GM10248 (cell line): ENCODE measurements at regions not wholly inside any gene's neighbourhood (a gene's known extent, or its start where the extent isn't known, plus 50 kb on each side); places are given as distances from the start of the nearest gene placed in this dataset.

Experiments used
- CTCF ChIA-PET: fragments of 300-600 bp; sonication (Branson Sonifier 250); formaldehyde crosslinking; extraction: SDS; loops from one replicate; lab custom pipeline; 2021; ENCODE audit warnings: antibody characterized with exemption; lab: Yijun Ruan, JAX
- POLR2A ChIA-PET: fragments of 350-650 bp; sonication (Branson Sonifier 250); formaldehyde crosslinking; extraction: SDS; loops from one replicate; lab custom pipeline; 2020; ENCODE audit warnings: antibody characterized with exemption; lab: Yijun Ruan, JAX
- DNase-seq: peaks from one replicate; pipeline ENCODE4 v3.0.0; 2012; ENCODE audit errors: extremely low spot score
- TF ChIP-seq, protein P1 (sequence below): IDR thresholded peaks from 2 replicates; pipeline ENCODE4 v1.5.1; 2012; ENCODE audit warnings: mild to moderate bottlenecking, low read depth; ENCODE audit errors: extremely low read depth, missing control alignments, control extremely low read depth

DNA sequence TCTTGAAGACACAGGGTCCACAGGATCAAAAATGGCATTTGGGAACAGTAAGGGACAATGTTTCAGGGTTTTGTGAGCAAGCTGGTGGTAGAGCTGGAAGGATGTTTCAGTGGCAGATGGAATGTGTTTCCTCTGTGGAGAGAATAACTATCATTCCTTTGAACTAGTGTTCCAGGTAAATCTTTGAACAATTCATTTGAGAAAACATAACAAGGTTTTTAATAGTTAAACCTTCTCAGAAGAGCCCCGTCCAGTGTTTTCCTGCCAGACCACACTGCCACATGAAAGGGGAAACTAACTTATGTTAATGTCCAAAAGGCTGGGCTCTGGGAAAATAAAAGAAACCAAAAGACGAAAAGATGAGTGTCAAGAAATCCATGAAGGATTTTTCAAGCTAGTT, 207.0 kb upstream of the ZNF462 start:
- TF ChIP-seq, protein P1, sequence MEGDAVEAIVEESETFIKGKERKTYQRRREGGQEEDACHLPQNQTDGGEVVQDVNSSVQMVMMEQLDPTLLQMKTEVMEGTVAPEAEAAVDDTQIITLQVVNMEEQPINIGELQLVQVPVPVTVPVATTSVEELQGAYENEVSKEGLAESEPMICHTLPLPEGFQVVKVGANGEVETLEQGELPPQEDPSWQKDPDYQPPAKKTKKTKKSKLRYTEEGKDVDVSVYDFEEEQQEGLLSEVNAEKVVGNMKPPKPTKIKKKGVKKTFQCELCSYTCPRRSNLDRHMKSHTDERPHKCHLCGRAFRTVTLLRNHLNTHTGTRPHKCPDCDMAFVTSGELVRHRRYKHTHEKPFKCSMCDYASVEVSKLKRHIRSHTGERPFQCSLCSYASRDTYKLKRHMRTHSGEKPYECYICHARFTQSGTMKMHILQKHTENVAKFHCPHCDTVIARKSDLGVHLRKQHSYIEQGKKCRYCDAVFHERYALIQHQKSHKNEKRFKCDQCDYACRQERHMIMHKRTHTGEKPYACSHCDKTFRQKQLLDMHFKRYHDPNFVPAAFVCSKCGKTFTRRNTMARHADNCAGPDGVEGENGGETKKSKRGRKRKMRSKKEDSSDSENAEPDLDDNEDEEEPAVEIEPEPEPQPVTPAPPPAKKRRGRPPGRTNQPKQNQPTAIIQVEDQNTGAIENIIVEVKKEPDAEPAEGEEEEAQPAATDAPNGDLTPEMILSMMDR = no peak
- ChIA-PET CTCF (no interaction called here), POLR2A (no interaction called here)
- DNase-seq = no peak

DNA sequence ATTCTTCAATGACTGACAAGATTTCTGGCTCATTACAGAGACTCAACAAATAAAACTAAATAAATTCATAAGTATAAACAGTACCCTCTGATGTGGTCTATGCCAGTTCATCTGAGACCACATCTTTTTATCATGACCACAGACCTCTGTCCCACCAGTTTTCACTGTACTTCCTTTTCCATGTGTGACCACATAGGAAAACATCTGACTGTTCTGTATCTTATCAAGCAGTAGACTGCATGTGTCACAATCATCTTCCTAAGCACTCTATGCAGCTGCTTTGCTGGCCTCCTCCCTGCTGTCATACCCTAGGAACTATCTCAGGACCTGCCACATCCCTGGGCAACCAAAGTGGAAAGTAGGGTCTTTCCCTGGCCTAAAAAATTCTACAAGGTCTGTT, 205.0 kb upstream of the ZNF462 start:
- ChIA-PET POLR2A (no interaction called here), CTCF (no interaction called here)
- DNase-seq = no peak
- TF ChIP-seq, protein P1 = no peak

GRCh38 chr9:106668534-106668933, 194.4 kb upstream of the ZNF462 start:
- no peak for DNase-seq
- POLR2A ChIA-PET = no interaction called here
- TF ChIP-seq, protein P1 = no peak
- CTCF ChIA-PET = no interaction called here

GRCh38 chr9:106669835-106670234, 193.1 kb upstream of the ZNF462 start:
- CTCF ChIA-PET = interaction anchor here (1.3 to 1.6 kb wide), 2 partner anchors 9 kb away, joined by 3 read pairs; no protein-coding TSS in a partner anchor
- POLR2A ChIA-PET = no interaction called here
- TF ChIP-seq, protein P1 = no peak
- DNase-seq = no peak

DNA sequence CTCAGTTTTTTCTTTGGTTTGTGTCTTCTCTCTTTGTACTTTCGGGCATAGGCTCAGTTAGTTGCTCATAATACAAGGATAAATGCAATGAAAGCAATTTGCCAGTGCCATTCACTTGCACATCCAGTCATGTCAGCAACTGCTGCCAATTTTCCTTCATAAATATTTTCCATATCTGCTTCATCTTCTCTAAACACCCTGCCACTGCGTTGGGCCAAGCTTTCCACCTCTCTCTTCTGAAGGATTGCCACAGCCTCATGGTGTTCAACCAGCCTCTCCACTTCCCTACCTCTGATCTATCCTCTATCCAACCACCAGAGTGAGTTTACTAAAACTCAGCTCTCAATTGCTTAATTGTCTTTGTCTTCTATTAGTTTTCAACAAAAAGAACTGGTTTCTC, 192.5 kb upstream of the ZNF462 start:
- POLR2A ChIA-PET = no interaction called here
- CTCF ChIA-PET = interaction anchor here (1.6 kb wide), 1 partner anchor 9 kb away, joined by 3 read pairs; no protein-coding TSS in a partner anchor

DNA sequence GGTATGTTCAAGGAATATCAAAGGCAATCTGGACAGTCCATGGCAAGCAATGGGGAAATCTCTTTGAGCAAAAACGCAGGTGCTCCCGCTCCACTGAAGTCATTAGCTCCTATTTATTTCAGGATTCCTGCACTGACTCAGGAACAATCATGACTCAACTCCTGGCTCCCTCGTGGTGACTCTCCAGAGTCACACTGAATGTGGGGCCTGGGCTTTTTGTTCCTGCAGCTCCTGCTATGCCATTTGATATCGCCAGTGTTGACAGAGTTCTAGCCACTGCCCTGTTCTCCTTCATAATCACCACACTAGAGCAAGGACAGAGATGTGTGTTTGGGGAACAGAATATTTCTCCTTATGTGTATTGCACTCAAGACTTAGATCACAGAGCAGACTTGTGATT, 187.2 kb upstream of the ZNF462 start:
- TF ChIP-seq, protein P1 = no peak
- ChIA-PET CTCF (no interaction called here), POLR2A (no interaction called here)
- DNase-seq = no peak

More for the DNA sequence above, 192.5 kb upstream of the ZNF462 start:
- no peak for DNase-seq
- TF ChIP-seq, protein P1 = no peak

GRCh38 chr9:106677374-106677773, 185.6 kb upstream of the ZNF462 start:
- ChIA-PET POLR2A (no interaction called here), CTCF (no interaction called here)
- no peak for DNase-seq
- TF ChIP-seq, protein P1 = no peak
